ENCODE measurements at regions not wholly inside any gene's neighbourhood (a gene's known extent, or its start where the extent isn't known, plus 50 kb on each side); places are given as distances from the start of the nearest gene placed in this dataset.

GRCh38 chrX:49773993-49774392 is 55.1 kb upstream of the PAGE4 start:
- no peak for DNase-seq (ENCODE audit: low read depth in 2 of 2)

GRCh38 chrX:49767236-49767635 is 61.9 kb upstream of the PAGE4 start:
- no peak for DNase-seq (ENCODE audit: low read depth in 2 of 2)

GRCh38 chrX:49762175-49762720 is 66.5 kb upstream of the PAGE1 start:
- no peak for DNase-seq (ENCODE audit: low read depth in 2 of 2)

- DNase-seq (ENCODE audit: low read depth in 2 of 2), result no peak
Observed at GRCh38 chrX:49761481-49761880, 65.7 kb upstream of the PAGE1 start.

- no peak for DNase-seq (ENCODE audit: low read depth in 2 of 2)
Observed at GRCh38 chrX:49760290-49760890, 64.6 kb upstream of the PAGE1 start.

GRCh38 chrX:49756692-49757091 is 60.9 kb upstream of the PAGE1 start:
- no peak for DNase-seq (ENCODE audit: low read depth in 2 of 2)

- DNase-seq (ENCODE audit: low read depth in 2 of 2), result peak in 1 of 2 experiments; percentile 1
Observed at GRCh38 chrX:49754233-49754857, 58.6 kb upstream of the PAGE1 start.

- DNase-seq (ENCODE audit: low read depth in 2 of 2), result no peak
Observed at GRCh38 chrX:49753691-49754090, 57.9 kb upstream of the PAGE1 start.

- no peak for DNase-seq (ENCODE audit: low read depth in 2 of 2)
Observed at GRCh38 chrX:49748211-49748956, 52.6 kb upstream of the PAGE1 start.

GRCh38 chrX:49746306-49746705 is 50.5 kb upstream of the PAGE1 start:
- no peak for DNase-seq (ENCODE audit: low read depth in 2 of 2)
